Liver (tissue), 8 donors: ENCODE measurements at regions not wholly inside any gene's neighbourhood (a gene's known extent, or its start where the extent isn't known, plus 50 kb on each side); places are given as distances from the start of the nearest gene placed in this dataset.

Experiments
- DNase-seq: peaks from one replicate; pipeline ENCODE4 v3.0.0-alpha.2; 2017; ENCODE audit warnings: low spot score
- H3K27ac ChIP-seq, 2 donors: one replicate each; pipeline ENCODE4 v1.7.0; 2013; ENCODE audit warnings: inconsistent platforms in 2 of 2, low read length in 2 of 2, control low read depth in 1 of 2, low read depth in 1 of 2, mild to moderate bottlenecking in 1 of 2
- H3K27me3 ChIP-seq, 4 donors: one replicate each; pipeline versions ENCODE4 v1.6.1 to v1.7.0; 2013; ENCODE audit warnings: low read length in 3 of 4, inconsistent platforms in 1 of 4, mild to moderate bottlenecking in 1 of 4, moderate library complexity in 1 of 4; ENCODE audit not compliant: control insufficient read depth in 4 of 4, insufficient read depth in 4 of 4
- H3K36me3 ChIP-seq, 4 donors: one replicate each; pipeline versions ENCODE4 v1.6.1 to v1.7.0; 2013; ENCODE audit warnings: low read length in 3 of 4, mild to moderate bottlenecking in 3 of 4, low read depth in 1 of 4, moderate library complexity in 1 of 4; ENCODE audit not compliant: control insufficient read depth in 4 of 4, insufficient read depth in 3 of 4
- H3K4me1 ChIP-seq, 4 donors: one replicate each; pipeline versions ENCODE4 v1.6.1 to v1.7.0; 2013; ENCODE audit warnings: low read length in 3 of 4, mild to moderate bottlenecking in 3 of 4, moderate library complexity in 1 of 4; ENCODE audit not compliant: control insufficient read depth in 4 of 4, insufficient read depth in 4 of 4
- H3K4me3 ChIP-seq, 3 donors: one replicate each; pipeline versions ENCODE4 v1.6.1 to v1.7.0; 2013; ENCODE audit warnings: low read length in 3 of 3, control low read depth in 1 of 3, low read depth in 1 of 3, mild to moderate bottlenecking in 1 of 3
- H3K9ac ChIP-seq, 2 donors: one replicate each; pipeline ENCODE4 v1.7.0; 2013; ENCODE audit warnings: low read length in 2 of 2, mild to moderate bottlenecking in 2 of 2, moderate library complexity in 2 of 2, control low read depth in 1 of 2, low read depth in 1 of 2
- H3K9me3 ChIP-seq, 4 donors: one replicate each; pipeline versions ENCODE4 v1.6.1 to v1.7.0; 2013; ENCODE audit warnings: low read length in 3 of 4; ENCODE audit not compliant: control insufficient read depth in 4 of 4
- EGR1 ChIP-seq, 2 donors: IDR thresholded peaks; 2 replicates each; pipeline ENCODE4 v1.6.1; 2016 to 2018; ENCODE audit warnings: antibody characterized with exemption in 2 of 2, low read depth in 2 of 2
- FOXA1 ChIP-seq: IDR thresholded peaks from 2 replicates; pipeline ENCODE4 v1.6.1; 2016; ENCODE audit warnings: antibody characterized with exemption
- FOXA2 ChIP-seq: IDR thresholded peaks from 2 replicates; pipeline ENCODE4 v1.6.1; 2016; ENCODE audit warnings: antibody characterized with exemption
- HNF4A ChIP-seq, 2 donors: conservative IDR thresholded peaks; 2 replicates each; pipeline ENCODE4 v1.6.1; 2016; ENCODE audit warnings: antibody characterized with exemption in 2 of 2, mild to moderate bottlenecking in 2 of 2
- HNF4G ChIP-seq: IDR thresholded peaks from 2 replicates; pipeline ENCODE4 v1.6.1; 2016; ENCODE audit warnings: antibody characterized with exemption
- JUND ChIP-seq, 2 donors: IDR thresholded peaks; 2 replicates each; pipeline ENCODE4 v1.6.1; 2016; ENCODE audit warnings: antibody characterized with exemption in 2 of 2
- MAX ChIP-seq: IDR thresholded peaks from 2 replicates; pipeline ENCODE4 v1.6.1; 2016; ENCODE audit warnings: antibody characterized with exemption
- NR2F2 ChIP-seq: IDR thresholded peaks from 2 replicates; pipeline ENCODE4 v1.6.1; 2016; ENCODE audit warnings: antibody characterized with exemption
- RAD21 ChIP-seq, 2 donors: IDR thresholded peaks; 2 replicates each; pipeline ENCODE4 v1.6.1; 2016; ENCODE audit warnings: antibody characterized with exemption in 2 of 2, mild to moderate bottlenecking in 2 of 2
- RXRA ChIP-seq, 2 donors: IDR thresholded peaks; 2 replicates each; pipeline ENCODE4 v1.6.1; 2017 to 2018; ENCODE audit warnings: antibody characterized with exemption in 2 of 2, mild to moderate bottlenecking in 1 of 2
- SP1 ChIP-seq: IDR thresholded peaks from 2 replicates; pipeline ENCODE4 v1.6.1; 2018; ENCODE audit warnings: antibody characterized with exemption, mild to moderate bottlenecking
- TAF1 ChIP-seq: conservative IDR thresholded peaks from 2 replicates; pipeline ENCODE4 v1.6.1; 2016; ENCODE audit warnings: antibody characterized with exemption, mild to moderate bottlenecking
- YY1 ChIP-seq: IDR thresholded peaks from 2 replicates; pipeline ENCODE4 v1.6.1; 2016; ENCODE audit warnings: antibody characterized with exemption, mild to moderate bottlenecking
- WGBS: extraction: QIAGEN DNeasy Blood & Tissue Kit; methylation state at CpG from one replicate; pipeline ENCODE4 v1.1.7; 2013; 5-methylcytosine and 5-hydroxymethylcytosine counted together
- TF ChIP-seq, protein P1 (sequence below): IDR thresholded peaks from 2 replicates; pipeline ENCODE4 v1.6.1; 2016; ENCODE audit warnings: antibody characterized with exemption
- TF ChIP-seq, protein P2 (sequence below): fragments of 150-350 bp; IDR thresholded peaks from 2 replicates; pipeline ENCODE4 v1.5.1; 2017; ENCODE audit warnings: improper control_type of control experiment, low read depth, low read length; ENCODE audit not compliant: missing input control
- TF ChIP-seq, protein P3 (sequence below): IDR thresholded peaks from 2 replicates; pipeline ENCODE4 v1.6.1; 2016; ENCODE audit warnings: antibody characterized with exemption, mild to moderate bottlenecking
- TF ChIP-seq, protein P4 (sequence below): IDR thresholded peaks from 2 replicates; pipeline ENCODE4 v1.6.1; 2016; ENCODE audit warnings: antibody characterized with exemption
- donor health status: healthy.
- donor health status: healthy.
- donor health status: healthy.
- donor health status: healthy.
- donor health status: healthy.

DNA sequence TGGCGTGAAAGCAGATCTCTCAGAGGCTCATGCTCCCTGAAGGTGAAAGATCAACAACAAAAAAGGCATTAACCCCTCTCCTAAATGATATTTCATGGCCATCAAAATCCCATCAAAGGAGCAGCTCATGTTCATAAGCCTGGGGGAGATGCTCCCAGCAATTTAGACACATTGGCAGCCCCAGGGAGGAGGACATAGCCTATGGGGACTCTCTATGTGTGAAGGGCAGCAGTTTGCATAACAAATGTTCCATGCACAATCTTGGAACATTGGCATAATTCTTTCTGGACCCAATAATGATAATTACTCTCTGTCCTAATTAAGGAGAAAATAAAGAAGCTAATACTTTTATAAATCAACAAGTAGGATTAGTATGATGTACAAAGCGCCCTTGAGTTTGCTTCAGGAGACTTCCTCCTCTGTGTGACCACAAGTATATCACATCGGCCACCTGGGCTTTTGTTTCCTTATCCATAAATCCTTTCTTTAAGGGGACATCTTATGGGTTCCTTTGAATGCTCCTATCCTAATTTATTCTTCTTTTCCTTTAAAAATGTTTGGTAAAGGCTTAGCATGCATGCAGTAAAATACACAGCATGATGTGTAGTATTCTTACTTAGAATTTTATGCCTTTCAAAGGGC, 161.9 kb upstream of the PLEKHG7 start:
- Histone ChIP-seq H3K27ac (no peak overlapping the region), H3K9me3 (no peaks in the 10 kb centered on the region), H3K27me3 (no peaks in the 10 kb centered on the region), H3K36me3 (no peaks in the 10 kb centered on the region), H3K4me1 (peaks cover 2 to 19% (median 12%) of the 10 kb centered on the region in 4 donors), H3K4me3 (no peak overlapping the region), H3K9ac (no peak overlapping the region)
- DNase-seq: no peak
- WGBS: 91% methylated on average over 3 of the region's 3 CpGs
- TF ChIP-seq FOXA1 (no peak), EGR1 (IDR thresholded peaks at IDR 0.05; ENCODE audit: low read depth in 2 of 2) (no peak), RXRA (IDR thresholded peaks at IDR 0.05) (no peak), YY1 (no peak), FOXA2 (no peak), JUND (IDR thresholded peaks at IDR 0.05) (no peak)
- TF ChIP-seq, protein P1, sequence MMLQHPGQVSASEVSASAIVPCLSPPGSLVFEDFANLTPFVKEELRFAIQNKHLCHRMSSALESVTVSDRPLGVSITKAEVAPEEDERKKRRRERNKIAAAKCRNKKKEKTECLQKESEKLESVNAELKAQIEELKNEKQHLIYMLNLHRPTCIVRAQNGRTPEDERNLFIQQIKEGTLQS: no peak

- H3K4me1 ChIP-seq: peaks cover 2 to 16% (median 11%) of the 10 kb centered on the region in 4 donors
- no peaks in the 10 kb centered on the region for H3K9me3 ChIP-seq
- H3K27me3 ChIP-seq: no peaks in the 10 kb centered on the region
- H3K4me3 ChIP-seq: no peak overlapping the region
- TF ChIP-seq, protein P2, sequence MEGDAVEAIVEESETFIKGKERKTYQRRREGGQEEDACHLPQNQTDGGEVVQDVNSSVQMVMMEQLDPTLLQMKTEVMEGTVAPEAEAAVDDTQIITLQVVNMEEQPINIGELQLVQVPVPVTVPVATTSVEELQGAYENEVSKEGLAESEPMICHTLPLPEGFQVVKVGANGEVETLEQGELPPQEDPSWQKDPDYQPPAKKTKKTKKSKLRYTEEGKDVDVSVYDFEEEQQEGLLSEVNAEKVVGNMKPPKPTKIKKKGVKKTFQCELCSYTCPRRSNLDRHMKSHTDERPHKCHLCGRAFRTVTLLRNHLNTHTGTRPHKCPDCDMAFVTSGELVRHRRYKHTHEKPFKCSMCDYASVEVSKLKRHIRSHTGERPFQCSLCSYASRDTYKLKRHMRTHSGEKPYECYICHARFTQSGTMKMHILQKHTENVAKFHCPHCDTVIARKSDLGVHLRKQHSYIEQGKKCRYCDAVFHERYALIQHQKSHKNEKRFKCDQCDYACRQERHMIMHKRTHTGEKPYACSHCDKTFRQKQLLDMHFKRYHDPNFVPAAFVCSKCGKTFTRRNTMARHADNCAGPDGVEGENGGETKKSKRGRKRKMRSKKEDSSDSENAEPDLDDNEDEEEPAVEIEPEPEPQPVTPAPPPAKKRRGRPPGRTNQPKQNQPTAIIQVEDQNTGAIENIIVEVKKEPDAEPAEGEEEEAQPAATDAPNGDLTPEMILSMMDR: no peak
- TF ChIP-seq RXRA (IDR thresholded peaks at IDR 0.05) (no peak), SP1 (no peak), HNF4G (no peak), FOXA1 (no peak), EGR1 (IDR thresholded peaks at IDR 0.05; ENCODE audit: low read depth in 2 of 2) (no peak), NR2F2 (no peak), TAF1 (no peak), RAD21 (IDR thresholded peaks at IDR 0.05) (no peak), MAX (no peak), YY1 (no peak), FOXA2 (no peak), HNF4A (conservative IDR thresholded peaks at IDR 0.05) (no peak), JUND (IDR thresholded peaks at IDR 0.05) (no peak)
- TF ChIP-seq, protein P3, sequence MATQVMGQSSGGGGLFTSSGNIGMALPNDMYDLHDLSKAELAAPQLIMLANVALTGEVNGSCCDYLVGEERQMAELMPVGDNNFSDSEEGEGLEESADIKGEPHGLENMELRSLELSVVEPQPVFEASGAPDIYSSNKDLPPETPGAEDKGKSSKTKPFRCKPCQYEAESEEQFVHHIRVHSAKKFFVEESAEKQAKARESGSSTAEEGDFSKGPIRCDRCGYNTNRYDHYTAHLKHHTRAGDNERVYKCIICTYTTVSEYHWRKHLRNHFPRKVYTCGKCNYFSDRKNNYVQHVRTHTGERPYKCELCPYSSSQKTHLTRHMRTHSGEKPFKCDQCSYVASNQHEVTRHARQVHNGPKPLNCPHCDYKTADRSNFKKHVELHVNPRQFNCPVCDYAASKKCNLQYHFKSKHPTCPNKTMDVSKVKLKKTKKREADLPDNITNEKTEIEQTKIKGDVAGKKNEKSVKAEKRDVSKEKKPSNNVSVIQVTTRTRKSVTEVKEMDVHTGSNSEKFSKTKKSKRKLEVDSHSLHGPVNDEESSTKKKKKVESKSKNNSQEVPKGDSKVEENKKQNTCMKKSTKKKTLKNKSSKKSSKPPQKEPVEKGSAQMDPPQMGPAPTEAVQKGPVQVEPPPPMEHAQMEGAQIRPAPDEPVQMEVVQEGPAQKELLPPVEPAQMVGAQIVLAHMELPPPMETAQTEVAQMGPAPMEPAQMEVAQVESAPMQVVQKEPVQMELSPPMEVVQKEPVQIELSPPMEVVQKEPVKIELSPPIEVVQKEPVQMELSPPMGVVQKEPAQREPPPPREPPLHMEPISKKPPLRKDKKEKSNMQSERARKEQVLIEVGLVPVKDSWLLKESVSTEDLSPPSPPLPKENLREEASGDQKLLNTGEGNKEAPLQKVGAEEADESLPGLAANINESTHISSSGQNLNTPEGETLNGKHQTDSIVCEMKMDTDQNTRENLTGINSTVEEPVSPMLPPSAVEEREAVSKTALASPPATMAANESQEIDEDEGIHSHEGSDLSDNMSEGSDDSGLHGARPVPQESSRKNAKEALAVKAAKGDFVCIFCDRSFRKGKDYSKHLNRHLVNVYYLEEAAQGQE: no peak
- TF ChIP-seq, protein P4, sequence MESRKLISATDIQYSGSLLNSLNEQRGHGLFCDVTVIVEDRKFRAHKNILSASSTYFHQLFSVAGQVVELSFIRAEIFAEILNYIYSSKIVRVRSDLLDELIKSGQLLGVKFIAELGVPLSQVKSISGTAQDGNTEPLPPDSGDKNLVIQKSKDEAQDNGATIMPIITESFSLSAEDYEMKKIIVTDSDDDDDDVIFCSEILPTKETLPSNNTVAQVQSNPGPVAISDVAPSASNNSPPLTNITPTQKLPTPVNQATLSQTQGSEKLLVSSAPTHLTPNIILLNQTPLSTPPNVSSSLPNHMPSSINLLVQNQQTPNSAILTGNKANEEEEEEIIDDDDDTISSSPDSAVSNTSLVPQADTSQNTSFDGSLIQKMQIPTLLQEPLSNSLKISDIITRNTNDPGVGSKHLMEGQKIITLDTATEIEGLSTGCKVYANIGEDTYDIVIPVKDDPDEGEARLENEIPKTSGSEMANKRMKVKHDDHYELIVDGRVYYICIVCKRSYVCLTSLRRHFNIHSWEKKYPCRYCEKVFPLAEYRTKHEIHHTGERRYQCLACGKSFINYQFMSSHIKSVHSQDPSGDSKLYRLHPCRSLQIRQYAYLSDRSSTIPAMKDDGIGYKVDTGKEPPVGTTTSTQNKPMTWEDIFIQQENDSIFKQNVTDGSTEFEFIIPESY: no peak
- TF ChIP-seq, protein P1: no peak
- H3K36me3 ChIP-seq: no peaks in the 10 kb centered on the region
- no peak overlapping the region for H3K9ac ChIP-seq
- 78% methylated on average over 12 of the region's 12 CpGs for WGBS
- H3K27ac ChIP-seq: no peak overlapping the region
- DNase-seq: no peak
Measured at GRCh38 chr12:92539976-92540781, 162.6 kb upstream of the PLEKHG7 start.
